ENCODE measurements at regions not wholly inside any gene's neighbourhood (a gene's known extent, or its start where the extent isn't known, plus 50 kb on each side); places are given as distances from the start of the nearest gene placed in this dataset.
A peak's percentile ranks its signal among the peaks of the same experiment; 100 is the strongest.
"Not testable (repeated sequence)": the region's sequence is repeated elsewhere in the genome, so short reads cannot be mapped to it uniquely, and the experiment has no call there.

GRCh38 chr13:33358076-33358475, 72.5 kb upstream of the STARD13 start:
- not testable (repeated sequence) for H3K27ac Mint-ChIP-seq; H3K4me1 Mint-ChIP-seq (ENCODE audit: low read depth); H3K4me3 Mint-ChIP-seq; H3K36me3 Mint-ChIP-seq (ENCODE audit: insufficient read depth in 2 of 2); DNase-seq; ATAC-seq (replicated peaks in 1 of 2); H3K9me3 Mint-ChIP-seq
- peaks cover 29% of the 10 kb centered on the region for H3K27me3 Mint-ChIP-seq (ENCODE audit: low read depth)

GRCh38 chr13:33362986-33363727, 77.6 kb upstream of the STARD13 start:
- ATAC-seq (replicated peaks in 1 of 2), result no peak
- no peak for DNase-seq
- peaks cover 0 to 3% of the 10 kb centered on the region in 2 donors for H3K9me3 Mint-ChIP-seq
- H3K27ac Mint-ChIP-seq, result no peak overlapping the region
- H3K27me3 Mint-ChIP-seq (ENCODE audit: low read depth), result no peaks in the 10 kb centered on the region
- no peaks in the 10 kb centered on the region for H3K36me3 Mint-ChIP-seq (ENCODE audit: insufficient read depth in 2 of 2)
- H3K4me1 Mint-ChIP-seq (ENCODE audit: low read depth), result peaks cover 6% of the 10 kb centered on the region
- H3K4me3 Mint-ChIP-seq, result no peak overlapping the region

- no peak for ATAC-seq (replicated peaks in 1 of 2)
These were observed 78.6 kb upstream of the STARD13 start for GRCh38 chr13:33364192-33364591.

GRCh38 chr13:33366469-33367062, 81.0 kb upstream of the STARD13 start:
- Mint-ChIP-seq H3K27ac (no peak overlapping the region), H3K36me3 (ENCODE audit: insufficient read depth in 2 of 2) (no peaks in the 10 kb centered on the region), H3K27me3 (ENCODE audit: low read depth) (no peaks in the 10 kb centered on the region), H3K4me3 (no peak overlapping the region), H3K9me3 (peaks cover 0 to 2% of the 10 kb centered on the region in 2 donors), H3K4me1 (ENCODE audit: low read depth) (peaks cover 7% of the 10 kb centered on the region)
- no peak for DNase-seq
- ATAC-seq (replicated peaks in 1 of 2), result no peak

More at GRCh38 chr13:33364192-33364591, 78.6 kb upstream of the STARD13 start:
- Mint-ChIP-seq H3K4me3 (no peak overlapping the region), H3K36me3 (ENCODE audit: insufficient read depth in 2 of 2) (no peaks in the 10 kb centered on the region), H3K27ac (no peak overlapping the region), H3K4me1 (ENCODE audit: low read depth) (peaks cover 7% of the 10 kb centered on the region), H3K9me3 (peaks cover 0 to 3% of the 10 kb centered on the region in 2 donors), H3K27me3 (ENCODE audit: low read depth) (no peaks in the 10 kb centered on the region)
- DNase-seq, result no peak

- H3K9me3 Mint-ChIP-seq, result peaks cover 0 to 2% of the 10 kb centered on the region in 2 donors
- H3K4me3 Mint-ChIP-seq, result no peak overlapping the region
- H3K27ac Mint-ChIP-seq, result no peak overlapping the region
- no peaks in the 10 kb centered on the region for H3K27me3 Mint-ChIP-seq (ENCODE audit: low read depth)
- DNase-seq (no peak), ATAC-seq (replicated peaks in 1 of 2) (no peak)
- no peaks in the 10 kb centered on the region for H3K36me3 Mint-ChIP-seq (ENCODE audit: insufficient read depth in 2 of 2)
- H3K4me1 Mint-ChIP-seq (ENCODE audit: low read depth), result peaks cover 7% of the 10 kb centered on the region
These were observed 81.8 kb upstream of the STARD13 start for GRCh38 chr13:33367171-33367895.

GRCh38 chr13:33367926-33368325, 82.4 kb upstream of the STARD13 start:
- ATAC-seq (replicated peaks in 1 of 2) (no peak), DNase-seq (no peak)
- peaks cover 7% of the 10 kb centered on the region for H3K4me1 Mint-ChIP-seq (ENCODE audit: low read depth)
- H3K27ac Mint-ChIP-seq, result peak overlapping the region; percentile 1
- H3K36me3 Mint-ChIP-seq (ENCODE audit: insufficient read depth in 2 of 2), result no peaks in the 10 kb centered on the region
- H3K4me3 Mint-ChIP-seq, result peak overlapping the region in 1 of 2 donors; percentile 6
- peaks cover 0 to 2% of the 10 kb centered on the region in 2 donors for H3K9me3 Mint-ChIP-seq
- H3K27me3 Mint-ChIP-seq (ENCODE audit: low read depth), result no peaks in the 10 kb centered on the region

GRCh38 chr13:33369073-33369472, 83.5 kb upstream of the STARD13 start:
- no peak for DNase-seq
- no peaks in the 10 kb centered on the region for H3K9me3 Mint-ChIP-seq
- H3K4me3 Mint-ChIP-seq, result no peak overlapping the region
- H3K36me3 Mint-ChIP-seq (ENCODE audit: insufficient read depth in 2 of 2), result no peaks in the 10 kb centered on the region
- H3K27me3 Mint-ChIP-seq (ENCODE audit: low read depth), result no peaks in the 10 kb centered on the region
- H3K27ac Mint-ChIP-seq, result no peak overlapping the region
- no peak for ATAC-seq (replicated peaks in 1 of 2)
- peaks cover 7% of the 10 kb centered on the region for H3K4me1 Mint-ChIP-seq (ENCODE audit: low read depth)

GRCh38 chr13:33372251-33372919, 86.8 kb upstream of the STARD13 start:
- no peak overlapping the region for H3K4me3 Mint-ChIP-seq
- no peak for ATAC-seq (replicated peaks in 1 of 2)
- H3K27me3 Mint-ChIP-seq (ENCODE audit: low read depth), result peaks cover 7% of the 10 kb centered on the region
- no peak for DNase-seq
- peaks cover 7% of the 10 kb centered on the region for H3K4me1 Mint-ChIP-seq (ENCODE audit: low read depth)
- no peaks in the 10 kb centered on the region for H3K9me3 Mint-ChIP-seq
- H3K36me3 Mint-ChIP-seq (ENCODE audit: insufficient read depth in 2 of 2), result no peaks in the 10 kb centered on the region
- no peak overlapping the region for H3K27ac Mint-ChIP-seq

- H3K4me3 Mint-ChIP-seq, result no peak overlapping the region
- no peaks in the 10 kb centered on the region for H3K36me3 Mint-ChIP-seq (ENCODE audit: insufficient read depth in 2 of 2)
- no peak overlapping the region for H3K27ac Mint-ChIP-seq
- H3K27me3 Mint-ChIP-seq (ENCODE audit: low read depth), result peaks cover 11% of the 10 kb centered on the region
- DNase-seq (no peak), ATAC-seq (replicated peaks in 1 of 2) (no peak)
- H3K4me1 Mint-ChIP-seq (ENCODE audit: low read depth), result no peaks in the 10 kb centered on the region
- no peaks in the 10 kb centered on the region for H3K9me3 Mint-ChIP-seq
These were observed 88.1 kb upstream of the STARD13 start for GRCh38 chr13:33373624-33374023.

GRCh38 chr13:33375421-33375820, 89.9 kb upstream of the STARD13 start:
- Mint-ChIP-seq H3K4me1 (ENCODE audit: low read depth) (no peaks in the 10 kb centered on the region), H3K27me3 (ENCODE audit: low read depth) (peaks cover 11% of the 10 kb centered on the region), H3K9me3 (no peaks in the 10 kb centered on the region), H3K4me3 (no peak overlapping the region), H3K27ac (no peak overlapping the region), H3K36me3 (ENCODE audit: insufficient read depth in 2 of 2) (no peaks in the 10 kb centered on the region)
- ATAC-seq (replicated peaks in 1 of 2), result no peak
- DNase-seq, result no peak

GRCh38 chr13:33376212-33376611, 90.7 kb upstream of the STARD13 start:
- H3K4me1 Mint-ChIP-seq (ENCODE audit: low read depth), result no peaks in the 10 kb centered on the region
- H3K36me3 Mint-ChIP-seq (ENCODE audit: insufficient read depth in 2 of 2), result no peaks in the 10 kb centered on the region
- DNase-seq, result no peak
- H3K27ac Mint-ChIP-seq, result no peak overlapping the region
- no peak overlapping the region for H3K4me3 Mint-ChIP-seq
- H3K9me3 Mint-ChIP-seq, result no peaks in the 10 kb centered on the region
- peaks cover 11% of the 10 kb centered on the region for H3K27me3 Mint-ChIP-seq (ENCODE audit: low read depth)
- ATAC-seq (replicated peaks in 1 of 2), result no peak

GRCh38 chr13:33377411-33377810, 91.9 kb upstream of the STARD13 start:
- no peak for ATAC-seq (replicated peaks in 1 of 2)
- DNase-seq, result no peak
- peaks cover 11% of the 10 kb centered on the region for H3K27me3 Mint-ChIP-seq (ENCODE audit: low read depth)
- H3K4me3 Mint-ChIP-seq, result no peak overlapping the region
- H3K27ac Mint-ChIP-seq, result no peak overlapping the region
- no peaks in the 10 kb centered on the region for H3K4me1 Mint-ChIP-seq (ENCODE audit: low read depth)
- no peaks in the 10 kb centered on the region for H3K9me3 Mint-ChIP-seq
- H3K36me3 Mint-ChIP-seq (ENCODE audit: insufficient read depth in 2 of 2), result no peaks in the 10 kb centered on the region

GRCh38 chr13:33377825-33378224, 92.3 kb upstream of the STARD13 start:
- Mint-ChIP-seq H3K4me3 (no peak overlapping the region), H3K36me3 (ENCODE audit: insufficient read depth in 2 of 2) (no peaks in the 10 kb centered on the region), H3K27me3 (ENCODE audit: low read depth) (peaks cover 11% of the 10 kb centered on the region), H3K4me1 (ENCODE audit: low read depth) (no peaks in the 10 kb centered on the region), H3K9me3 (no peaks in the 10 kb centered on the region), H3K27ac (no peak overlapping the region)
- ATAC-seq (replicated peaks in 1 of 2) (no peak), DNase-seq (no peak)
